Activated naive CD4-positive, alpha-beta T cell treated with anti-CD3 and anti-CD28 coated beads for 36 hours (primary cell): ENCODE measurements at regions not wholly inside any gene's neighbourhood (a gene's known extent, or its start where the extent isn't known, plus 50 kb on each side); places are given as distances from the start of the nearest gene placed in this dataset.

Source experiments
- CTCF ChIA-PET: fragments of 350-600 bp; sonication (Branson Sonifier 250); formaldehyde crosslinking; loops from one replicate; lab custom pipeline; 2021; ENCODE audit warnings: antibody characterized with exemption; lab: Charles Lee
- DNase-seq: peaks from one replicate; pipeline ENCODE4 v3.0.0-alpha.2; 2020
- H3K27ac Mint-ChIP-seq: one replicate; pipeline ENCODE4 v1.8.0; 2021; ENCODE audit warnings: mild to moderate bottlenecking, mixed read lengths
- H3K27me3 Mint-ChIP-seq: one replicate; pipeline ENCODE4 v1.8.0; 2021; ENCODE audit warnings: low read depth, mixed read lengths
- H3K36me3 Mint-ChIP-seq: one replicate; pipeline ENCODE4 v1.8.0; 2021; ENCODE audit warnings: low read depth, mixed read lengths
- H3K4me1 Mint-ChIP-seq: one replicate; pipeline ENCODE4 v1.8.0; 2021; ENCODE audit warnings: low read depth, mixed read lengths
- H3K4me3 Mint-ChIP-seq: one replicate; pipeline ENCODE4 v1.8.0; 2021; ENCODE audit warnings: mild to moderate bottlenecking, moderate library complexity, mixed read lengths
- H3K9me3 Mint-ChIP-seq: one replicate; pipeline ENCODE4 v1.8.0; 2021; ENCODE audit warnings: mixed read lengths
- intact Hi-C: fragments of 100-400 bp; cut with micrococcal nuclease; formaldehyde crosslinking; loops from one replicate; pipeline ENCODE4 v1.15.1; 2023

GRCh38 chr13:105552078-105552477 is 983.4 kb downstream of the EFNB2 start:
- Mint-ChIP-seq H3K36me3 (no peaks in the 10 kb centered on the region), H3K4me1 (no peaks in the 10 kb centered on the region), H3K4me3 (no peak overlapping the region), H3K9me3 (no peaks in the 10 kb centered on the region), H3K27ac (no peak overlapping the region), H3K27me3 (no peaks in the 10 kb centered on the region)
- intact Hi-C loops: no loop called here
- no peak for DNase-seq
- CTCF ChIA-PET: no interaction called here

- Mint-ChIP-seq H3K9me3 (no peaks in the 10 kb centered on the region), H3K36me3 (no peaks in the 10 kb centered on the region), H3K27ac (no peak overlapping the region), H3K27me3 (peaks cover 6% of the 10 kb centered on the region), H3K4me3 (no peak overlapping the region), H3K4me1 (no peaks in the 10 kb centered on the region)
- DNase-seq: no peak
- CTCF ChIA-PET: no interaction called here
- intact Hi-C loops: no loop called here
Observed at GRCh38 chr13:105547851-105548250, 987.6 kb downstream of the EFNB2 start.

- CTCF ChIA-PET: no interaction called here
- DNase-seq: no peak
- peaks cover 6% of the 10 kb centered on the region for H3K27me3 Mint-ChIP-seq
- no peaks in the 10 kb centered on the region for H3K4me1 Mint-ChIP-seq
- no peak overlapping the region for H3K27ac Mint-ChIP-seq
- H3K36me3 Mint-ChIP-seq: no peaks in the 10 kb centered on the region
- intact Hi-C loops: no loop called here
- H3K9me3 Mint-ChIP-seq: no peaks in the 10 kb centered on the region
- no peak overlapping the region for H3K4me3 Mint-ChIP-seq
Observed at GRCh38 chr13:105545811-105546210, 989.7 kb downstream of the EFNB2 start.

- no peak overlapping the region for H3K27ac Mint-ChIP-seq
- H3K4me1 Mint-ChIP-seq: no peaks in the 10 kb centered on the region
Observed at GRCh38 chr13:105543742-105544141, 991.7 kb downstream of the EFNB2 start.

GRCh38 chr13:105541565-105541964 is 993.9 kb downstream of the EFNB2 start:
- Mint-ChIP-seq H3K4me1 (no peaks in the 10 kb centered on the region), H3K9me3 (no peaks in the 10 kb centered on the region), H3K27me3 (peaks cover 3% of the 10 kb centered on the region), H3K27ac (no peak overlapping the region), H3K4me3 (no peak overlapping the region), H3K36me3 (no peaks in the 10 kb centered on the region)
- intact Hi-C loops: no loop called here
- CTCF ChIA-PET: no interaction called here
- DNase-seq: no peak

More at GRCh38 chr13:105543742-105544141, 991.7 kb downstream of the EFNB2 start:
- intact Hi-C loops: no loop called here
- Mint-ChIP-seq H3K4me3 (no peak overlapping the region), H3K9me3 (no peaks in the 10 kb centered on the region), H3K27me3 (peaks cover 6% of the 10 kb centered on the region), H3K36me3 (no peaks in the 10 kb centered on the region)
- CTCF ChIA-PET: no interaction called here
- no peak for DNase-seq

GRCh38 chr13:105538346-105538745 is 997.1 kb downstream of the EFNB2 start:
- no peak overlapping the region for H3K4me3 Mint-ChIP-seq
- CTCF ChIA-PET: no interaction called here
- H3K27ac Mint-ChIP-seq: no peak overlapping the region
- intact Hi-C loops: no loop called here
- H3K9me3 Mint-ChIP-seq: no peaks in the 10 kb centered on the region
- no peaks in the 10 kb centered on the region for H3K4me1 Mint-ChIP-seq
- no peaks in the 10 kb centered on the region for H3K36me3 Mint-ChIP-seq
- H3K27me3 Mint-ChIP-seq: no peaks in the 10 kb centered on the region
- no peak for DNase-seq

- Mint-ChIP-seq H3K27me3 (no peaks in the 10 kb centered on the region), H3K4me1 (no peaks in the 10 kb centered on the region), H3K9me3 (no peaks in the 10 kb centered on the region), H3K4me3 (no peak overlapping the region), H3K36me3 (no peaks in the 10 kb centered on the region), H3K27ac (no peak overlapping the region)
- CTCF ChIA-PET: no interaction called here
- intact Hi-C loops: no loop called here
- no peak for DNase-seq
Observed at GRCh38 chr13:105537113-105537512, 998.3 kb downstream of the EFNB2 start.

- CTCF ChIA-PET: no interaction called here
- Mint-ChIP-seq H3K36me3 (no peaks in the 10 kb centered on the region), H3K27ac (no peak overlapping the region), H3K27me3 (peaks cover 5% of the 10 kb centered on the region), H3K4me3 (no peak overlapping the region), H3K4me1 (no peaks in the 10 kb centered on the region), H3K9me3 (no peaks in the 10 kb centered on the region)
- DNase-seq: no peak
- intact Hi-C loops: no loop called here
Observed at GRCh38 chr13:105530468-105530867, 1005.0 kb downstream of the EFNB2 start.

GRCh38 chr13:105527127-105527526 is 1008.3 kb downstream of the EFNB2 start:
- peaks cover 8% of the 10 kb centered on the region for H3K27me3 Mint-ChIP-seq
- H3K4me3 Mint-ChIP-seq: no peak overlapping the region
- no peaks in the 10 kb centered on the region for H3K4me1 Mint-ChIP-seq
- intact Hi-C loops: no loop called here
- H3K27ac Mint-ChIP-seq: no peak overlapping the region
- DNase-seq: no peak
- H3K9me3 Mint-ChIP-seq: no peaks in the 10 kb centered on the region
- H3K36me3 Mint-ChIP-seq: no peaks in the 10 kb centered on the region
- CTCF ChIA-PET: no interaction called here

- no peaks in the 10 kb centered on the region for H3K36me3 Mint-ChIP-seq
- intact Hi-C loops: no loop called here
- no peaks in the 10 kb centered on the region for H3K4me1 Mint-ChIP-seq
- H3K27me3 Mint-ChIP-seq: peaks cover 3% of the 10 kb centered on the region
- H3K9me3 Mint-ChIP-seq: no peaks in the 10 kb centered on the region
- no peak overlapping the region for H3K27ac Mint-ChIP-seq
- no peak for DNase-seq
- H3K4me3 Mint-ChIP-seq: no peak overlapping the region
- CTCF ChIA-PET: no interaction called here
Observed at GRCh38 chr13:105519771-105520170, 1015.7 kb downstream of the EFNB2 start.

GRCh38 chr13:105518086-105518485 is 1017.4 kb downstream of the EFNB2 start:
- H3K9me3 Mint-ChIP-seq: no peaks in the 10 kb centered on the region
- no peak for DNase-seq
- CTCF ChIA-PET: no interaction called here
- H3K27ac Mint-ChIP-seq: no peak overlapping the region
- intact Hi-C loops: no loop called here
- peaks cover 3% of the 10 kb centered on the region for H3K27me3 Mint-ChIP-seq
- no peak overlapping the region for H3K4me3 Mint-ChIP-seq
- no peaks in the 10 kb centered on the region for H3K36me3 Mint-ChIP-seq
- H3K4me1 Mint-ChIP-seq: no peaks in the 10 kb centered on the region

GRCh38 chr13:105514401-105514800 is 1021.1 kb downstream of the EFNB2 start:
- H3K4me3 Mint-ChIP-seq: no peak overlapping the region
- CTCF ChIA-PET: no interaction called here
- no peaks in the 10 kb centered on the region for H3K27me3 Mint-ChIP-seq
- H3K9me3 Mint-ChIP-seq: no peaks in the 10 kb centered on the region
- no peak for DNase-seq
- no peak overlapping the region for H3K27ac Mint-ChIP-seq
- intact Hi-C loops: no loop called here
- H3K4me1 Mint-ChIP-seq: no peaks in the 10 kb centered on the region
- H3K36me3 Mint-ChIP-seq: no peaks in the 10 kb centered on the region

GRCh38 chr13:105513448-105513847 is 1022.0 kb downstream of the EFNB2 start:
- H3K4me3 Mint-ChIP-seq: no peak overlapping the region
- H3K36me3 Mint-ChIP-seq: no peaks in the 10 kb centered on the region
- no peaks in the 10 kb centered on the region for H3K4me1 Mint-ChIP-seq
- H3K9me3 Mint-ChIP-seq: no peaks in the 10 kb centered on the region
- CTCF ChIA-PET: no interaction called here
- no peak for DNase-seq
- H3K27me3 Mint-ChIP-seq: no peaks in the 10 kb centered on the region
- no peak overlapping the region for H3K27ac Mint-ChIP-seq
- intact Hi-C loops: no loop called here
